ENCODE measurements at regions not wholly inside any gene's neighbourhood (a gene's known extent, or its start where the extent isn't known, plus 50 kb on each side); places are given as distances from the start of the nearest gene placed in this dataset.

DNA sequence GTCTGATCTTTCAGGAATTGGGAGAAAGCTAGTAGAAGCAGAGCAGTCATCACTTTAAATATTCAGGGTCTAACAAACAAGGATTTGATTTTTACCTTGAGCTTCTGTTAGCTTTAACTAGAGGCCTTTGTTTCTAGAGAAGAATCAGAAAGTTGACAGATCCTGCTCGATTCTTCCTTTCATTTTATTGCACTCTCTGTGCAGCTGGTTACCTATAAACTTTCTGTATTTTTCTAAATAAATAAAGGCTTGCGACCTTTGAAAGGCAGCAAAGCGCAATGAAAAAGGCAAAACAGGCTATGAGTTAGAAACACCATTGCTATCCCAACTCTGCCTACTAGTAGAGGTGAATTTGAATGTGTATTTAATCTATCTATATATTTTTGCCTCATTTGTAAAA, 101.4 kb upstream of the NPY2R start:
- DNase-seq = no peak

- no peak for DNase-seq
Observed at GRCh38 chr4:155114790-155115189, 93.6 kb upstream of the NPY2R start.

- no peak for DNase-seq
Observed at GRCh38 chr4:155119006-155119405, 89.4 kb upstream of the NPY2R start.

GRCh38 chr4:155120536-155120935, 87.9 kb upstream of the NPY2R start:
- DNase-seq = no peak

- DNase-seq = no peak
Observed at GRCh38 chr4:155122382-155122781, 86.1 kb upstream of the NPY2R start.

DNA sequence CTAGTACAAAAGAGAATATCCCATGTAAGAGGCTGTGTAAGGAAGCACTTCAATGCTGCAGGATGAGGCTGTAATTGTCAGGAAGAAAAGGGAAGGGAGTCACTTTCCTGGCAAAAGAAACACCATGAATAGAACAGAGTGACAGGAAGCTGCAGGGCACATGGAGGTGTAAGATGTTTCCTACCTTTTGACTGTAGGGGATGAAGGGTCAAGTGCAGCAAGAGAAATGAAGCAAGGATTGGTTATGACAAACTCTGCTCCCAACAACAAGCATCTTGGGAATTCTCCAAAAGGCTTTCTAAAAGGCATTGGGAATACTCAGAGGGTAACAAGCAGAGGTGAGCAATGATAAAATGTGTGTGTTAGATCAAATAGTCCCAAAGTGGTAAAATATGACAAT, 74.3 kb upstream of the NPY2R start:
- no peak for DNase-seq

DNA sequence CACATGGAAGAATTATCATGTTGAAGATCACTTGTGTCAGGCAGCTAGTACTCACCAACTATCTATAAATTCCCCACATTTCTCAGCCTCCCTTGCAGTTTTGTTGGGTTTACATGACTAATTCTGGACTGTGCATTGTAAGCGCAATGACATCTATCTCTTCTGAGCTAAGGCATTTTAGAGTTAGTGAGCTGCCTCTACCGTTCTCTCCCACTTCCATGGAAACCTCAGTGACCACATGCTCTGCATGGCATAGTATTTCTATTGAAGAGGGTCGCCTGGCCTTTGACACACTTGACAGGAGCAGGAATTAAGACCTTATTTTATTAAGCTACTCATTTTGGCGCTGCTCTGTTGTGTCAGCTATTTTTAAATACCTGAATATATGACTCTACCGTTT, 67.5 kb upstream of the NPY2R start:
- DNase-seq = no peak

GRCh38 chr4:155143512-155143911, 64.9 kb upstream of the NPY2R start:
- DNase-seq = no peak
